AG04449 (cell line): ENCODE measurements at regions not wholly inside any gene's neighbourhood (a gene's known extent, or its start where the extent isn't known, plus 50 kb on each side); places are given as distances from the start of the nearest gene placed in this dataset.

ENCODE experiments used
- CTCF ChIA-PET: fragments of 350-600 bp; formaldehyde crosslinking; extraction: SDS; loops from one replicate; lab custom pipeline; 2021; ENCODE audit warnings: antibody characterized with exemption; lab: Yijun Ruan, JAX
- POLR2A ChIA-PET: fragments of 400-600, 350-600 bp; formaldehyde crosslinking; extraction: SDS; loops from one replicate; lab custom pipeline; 2020; ENCODE audit warnings: antibody characterized with exemption, inconsistent platforms; lab: Yijun Ruan, JAX
- DNase-seq: peaks from one replicate; pipeline ENCODE4 v3.0.0-alpha.2; 2010; ENCODE audit warnings: low read depth, low spot score
- H3K4me3 ChIP-seq: 2 replicates; pipeline ENCODE4 v1.5.1; 2011; ENCODE audit warnings: low read depth, mild to moderate bottlenecking, control low read depth, low read length
- TF ChIP-seq, protein P1 (sequence below): IDR thresholded peaks from one replicate; pipeline ENCODE4 v1.5.1; 2011; ENCODE audit warnings: mild to moderate bottlenecking, moderate library complexity, low read length, control low read depth, inconsistent platforms; ENCODE audit not compliant: insufficient read depth; ENCODE audit errors: missing control alignments

DNA sequence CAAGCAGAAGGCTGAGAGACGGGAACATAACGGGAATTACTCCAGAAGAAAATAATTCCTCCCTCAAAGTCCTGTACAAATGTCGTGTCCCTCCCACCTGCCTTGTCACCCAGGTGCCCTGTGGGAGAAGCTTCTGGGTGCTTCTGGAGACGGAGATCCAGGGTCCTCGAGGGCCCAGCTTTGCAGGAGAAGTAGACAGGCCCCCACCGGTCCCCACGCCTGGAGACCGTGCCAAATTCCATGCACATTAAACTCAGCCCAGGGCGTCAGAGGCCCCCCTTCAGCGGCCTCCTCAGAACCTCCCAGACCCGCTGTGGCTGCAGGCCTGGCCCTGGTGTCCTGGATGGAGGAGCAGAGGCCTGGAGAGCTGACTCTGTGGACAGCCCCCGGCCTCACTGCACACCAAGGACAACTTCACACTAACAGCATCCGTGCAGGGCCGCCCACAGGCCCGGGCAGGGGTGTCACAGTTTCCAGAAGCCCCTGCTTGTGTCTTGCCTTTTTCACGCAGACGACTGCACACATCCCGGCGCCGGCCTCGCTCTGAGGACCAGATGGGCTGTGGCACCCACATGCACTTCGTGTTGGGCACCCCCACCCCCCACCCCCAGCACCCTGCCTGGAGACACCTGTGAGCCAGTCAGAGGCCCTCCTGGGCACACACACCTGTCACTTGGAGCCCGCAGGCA, 734.3 kb downstream of the BRD1 start:
- H3K4me3 ChIP-seq = no peak overlapping the region
- CTCF ChIA-PET = no interaction called here
- TF ChIP-seq, protein P1, sequence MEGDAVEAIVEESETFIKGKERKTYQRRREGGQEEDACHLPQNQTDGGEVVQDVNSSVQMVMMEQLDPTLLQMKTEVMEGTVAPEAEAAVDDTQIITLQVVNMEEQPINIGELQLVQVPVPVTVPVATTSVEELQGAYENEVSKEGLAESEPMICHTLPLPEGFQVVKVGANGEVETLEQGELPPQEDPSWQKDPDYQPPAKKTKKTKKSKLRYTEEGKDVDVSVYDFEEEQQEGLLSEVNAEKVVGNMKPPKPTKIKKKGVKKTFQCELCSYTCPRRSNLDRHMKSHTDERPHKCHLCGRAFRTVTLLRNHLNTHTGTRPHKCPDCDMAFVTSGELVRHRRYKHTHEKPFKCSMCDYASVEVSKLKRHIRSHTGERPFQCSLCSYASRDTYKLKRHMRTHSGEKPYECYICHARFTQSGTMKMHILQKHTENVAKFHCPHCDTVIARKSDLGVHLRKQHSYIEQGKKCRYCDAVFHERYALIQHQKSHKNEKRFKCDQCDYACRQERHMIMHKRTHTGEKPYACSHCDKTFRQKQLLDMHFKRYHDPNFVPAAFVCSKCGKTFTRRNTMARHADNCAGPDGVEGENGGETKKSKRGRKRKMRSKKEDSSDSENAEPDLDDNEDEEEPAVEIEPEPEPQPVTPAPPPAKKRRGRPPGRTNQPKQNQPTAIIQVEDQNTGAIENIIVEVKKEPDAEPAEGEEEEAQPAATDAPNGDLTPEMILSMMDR = no peak
- DNase-seq = no peak
- POLR2A ChIA-PET = no interaction called here

DNA sequence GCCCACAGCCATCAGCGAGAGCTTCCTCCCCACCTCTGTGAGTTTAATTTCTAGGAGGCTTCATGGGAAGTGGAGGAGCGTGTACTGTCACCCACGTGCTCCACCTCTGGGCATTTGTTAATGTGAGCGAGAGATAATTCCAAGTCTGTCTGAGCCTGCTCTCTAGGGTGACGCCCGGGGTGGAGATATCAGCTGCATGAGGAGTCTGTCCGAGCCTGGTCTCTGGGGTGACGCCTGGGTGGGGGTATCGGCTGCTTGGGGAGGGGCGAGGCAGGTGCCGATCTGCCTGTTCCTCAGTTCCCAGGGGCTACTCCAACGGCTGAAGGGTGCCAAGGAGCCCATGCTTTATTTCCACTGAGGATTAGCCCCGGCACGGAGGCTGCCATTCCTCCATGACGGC, 735.0 kb downstream of the BRD1 start:
- ChIA-PET CTCF (no interaction called here), POLR2A (no interaction called here)
- TF ChIP-seq, protein P1 = no peak
- DNase-seq = no peak
- no peak overlapping the region for H3K4me3 ChIP-seq

DNA sequence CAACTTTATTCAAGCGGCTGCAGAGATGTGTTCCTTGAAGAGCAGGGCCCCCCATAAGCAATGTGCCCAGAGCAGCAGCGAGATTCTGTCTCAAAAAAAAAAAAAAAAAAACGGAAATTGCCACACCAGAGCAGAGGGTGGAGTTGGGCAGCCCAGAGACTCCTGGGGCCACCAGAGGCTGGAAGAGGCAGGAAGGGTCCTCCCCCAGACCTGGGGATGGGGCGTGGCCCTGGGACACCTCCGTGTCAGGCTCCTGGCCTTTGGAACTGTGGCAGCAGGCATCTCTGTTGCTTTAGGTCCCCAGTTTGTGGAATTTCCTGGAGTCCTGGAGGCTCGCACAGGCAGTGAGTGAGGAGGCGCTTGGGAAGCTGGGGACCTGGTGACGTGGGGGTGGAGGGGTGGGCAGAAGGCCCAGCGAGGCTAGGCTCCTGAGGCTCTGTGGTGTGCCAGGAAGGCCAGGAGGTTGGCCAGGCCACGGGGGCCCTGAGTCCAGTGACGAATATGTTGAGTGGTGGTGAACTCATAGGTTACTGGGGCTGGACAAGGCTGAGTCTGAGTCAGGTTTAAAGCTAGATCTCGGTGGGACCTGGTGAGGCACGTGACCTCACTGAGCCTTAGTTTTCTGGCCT, 735.6 kb downstream of the BRD1 start:
- DNase-seq = no peak
- TF ChIP-seq, protein P1 = no peak
- ChIA-PET POLR2A (no interaction called here), CTCF (no interaction called here)
- H3K4me3 ChIP-seq = no peak overlapping the region

DNA sequence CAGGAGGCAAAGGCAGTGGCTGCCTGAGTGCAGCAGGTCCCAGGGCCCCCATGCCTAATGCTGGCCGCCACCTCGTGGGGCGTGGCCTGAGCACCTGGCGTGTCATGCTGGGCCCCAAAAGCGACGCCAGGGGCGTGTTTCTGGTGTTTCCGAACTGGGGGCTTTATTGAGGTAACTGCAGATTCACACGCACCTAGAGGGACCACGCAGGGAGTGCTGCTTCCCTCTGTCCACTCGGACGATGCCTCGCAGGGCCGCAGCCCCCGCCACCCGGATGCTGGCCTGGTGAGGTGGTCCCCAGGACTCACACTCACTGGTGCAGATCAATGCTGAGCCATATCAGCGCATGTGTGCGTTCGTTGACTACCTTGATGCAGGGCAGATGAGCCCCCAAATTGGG, 736.2 kb downstream of the BRD1 start:
- TF ChIP-seq, protein P1 = no peak
- CTCF ChIA-PET = no interaction called here
- POLR2A ChIA-PET = no interaction called here
- H3K4me3 ChIP-seq = no peak overlapping the region
- no peak for DNase-seq

DNA sequence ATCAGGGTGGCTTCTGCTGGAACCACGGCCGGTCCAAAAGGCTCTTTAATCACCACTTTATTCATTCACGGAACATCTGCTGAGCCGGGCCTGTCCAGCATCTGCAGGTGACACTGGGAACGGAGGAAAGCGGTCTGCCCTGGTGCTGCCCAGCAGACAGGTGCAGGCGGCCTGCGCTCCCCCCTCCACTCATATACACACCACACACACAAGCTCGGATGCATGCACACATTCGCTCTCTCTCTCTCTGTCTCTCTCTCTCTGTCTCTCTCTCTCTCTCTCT, 736.9 kb downstream of the BRD1 start:
- DNase-seq = no peak
- ChIA-PET POLR2A (no interaction called here), CTCF (no interaction called here)
- TF ChIP-seq, protein P1 = no peak
- no peak overlapping the region for H3K4me3 ChIP-seq

DNA sequence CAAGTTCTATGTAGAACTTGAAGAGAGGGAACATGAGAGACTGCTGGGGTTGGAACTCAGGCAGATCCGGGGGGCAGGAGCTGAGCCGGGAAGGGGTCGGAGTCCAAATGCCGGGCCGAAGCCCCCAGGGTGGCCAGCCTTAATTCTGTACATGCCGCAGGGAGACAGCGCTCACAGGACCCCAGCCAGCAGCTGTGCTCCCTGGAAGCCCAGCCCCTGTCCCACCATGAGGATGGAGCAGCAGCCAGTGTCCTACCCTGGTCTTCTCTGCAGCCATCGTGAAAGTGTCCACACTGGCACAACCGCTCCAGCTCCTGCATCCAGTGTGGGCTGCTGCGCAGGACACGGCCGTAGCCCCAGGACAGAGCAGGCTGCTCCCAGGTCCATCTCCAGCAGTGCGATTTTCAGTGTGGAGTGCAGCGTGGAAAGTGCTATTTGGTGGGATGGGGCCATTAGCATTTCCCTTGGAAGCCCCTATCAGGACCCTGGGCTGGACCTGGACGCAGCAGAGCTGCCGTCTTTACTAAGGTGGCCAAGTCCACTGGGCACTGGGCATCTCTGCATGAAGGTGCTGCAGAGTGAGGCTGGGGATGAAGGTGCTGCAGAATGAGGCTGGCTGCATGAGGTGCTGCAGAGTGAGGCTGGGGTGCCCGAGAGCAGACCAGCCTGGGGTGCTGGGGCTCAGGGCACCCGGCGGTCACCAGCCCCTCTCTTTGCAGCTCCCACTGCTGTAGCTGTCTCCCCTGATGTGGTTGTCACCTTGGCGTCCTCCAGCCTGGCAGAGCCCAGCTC, 737.4 kb downstream of the BRD1 start:
- DNase-seq = no peak
- POLR2A ChIA-PET = no interaction called here
- H3K4me3 ChIP-seq = no peak overlapping the region
- CTCF ChIA-PET = no interaction called here
- TF ChIP-seq, protein P1 = no peak
